Panc1 (cell line): ENCODE measurements at regions not wholly inside any gene's neighbourhood (a gene's known extent, or its start where the extent isn't known, plus 50 kb on each side); places are given as distances from the start of the nearest gene placed in this dataset.

ENCODE experiments used
- CTCF ChIP-seq: fragments of 450-650 bp; IDR thresholded peaks from 2 replicates; pipeline ENCODE4 v1.5.1; 2017; ENCODE audit warnings: mild to moderate bottlenecking
- POLR2AphosphoS5 ChIP-seq: IDR thresholded peaks from 2 replicates; pipeline ENCODE4 v1.6.1; 2012; ENCODE audit warnings: mild to moderate bottlenecking, low read depth, low read length, moderate library complexity
- REST ChIP-seq, 2 experiments: IDR thresholded peaks; 2 replicates each; pipeline ENCODE4 v1.6.1; 2011 to 2012; ENCODE audit warnings: low read depth in 2 of 2, control low read depth in 1 of 2, low read length in 1 of 2, mild to moderate bottlenecking in 1 of 2, moderate library complexity in 1 of 2; ENCODE audit not compliant: insufficient read depth in 1 of 2
- SIN3A ChIP-seq: IDR thresholded peaks from 2 replicates; pipeline ENCODE4 v1.6.1; 2012; ENCODE audit warnings: low read depth, mild to moderate bottlenecking, low read length, moderate library complexity, borderline replicate concordance; ENCODE audit not compliant: insufficient read depth
- TCF7L2 ChIP-seq: IDR thresholded peaks from 2 replicates; pipeline ENCODE4 v1.6.1; 2011; ENCODE audit warnings: mild to moderate bottlenecking, low read depth, low read length, inconsistent platforms

GRCh38 chr13:81395368-81395767, 1054.4 kb upstream of the SPRY2 start:
- no peak for TF ChIP-seq CTCF
- TF ChIP-seq SIN3A = no peak
- no peak for TF ChIP-seq POLR2AphosphoS5
- no peak for TF ChIP-seq REST (IDR thresholded peaks at IDR 0.05; ENCODE audit: insufficient read depth in 1 of 2, low read depth in 2 of 2, low read length in 1 of 2)
- TF ChIP-seq TCF7L2 = no peak
